Chondrocyte (in vitro differentiated cells): ENCODE measurements at regions not wholly inside any gene's neighbourhood (a gene's known extent, or its start where the extent isn't known, plus 50 kb on each side); places are given as distances from the start of the nearest gene placed in this dataset.

ENCODE experiments used
- DNase-seq: peaks from one replicate; pipeline ENCODE4 v3.0.0; 2021; ENCODE audit warnings: mixed read lengths, low spot score
- H3K27ac Mint-ChIP-seq: one replicate; pipeline ENCODE4 v1.8.0; 2021; ENCODE audit warnings: mild to moderate bottlenecking, moderate library complexity, mixed read lengths; ENCODE audit not compliant: unreplicated experiment
- H3K27me3 Mint-ChIP-seq: 2 replicates; pipeline ENCODE4 v1.8.0; 2021; ENCODE audit warnings: low read depth, mixed read lengths
- H3K36me3 Mint-ChIP-seq: 2 replicates; pipeline ENCODE4 v1.8.0; 2021; ENCODE audit warnings: low read depth, mixed read lengths
- H3K4me1 Mint-ChIP-seq: 2 replicates; pipeline ENCODE4 v1.8.0; 2021; ENCODE audit warnings: low read depth, mild to moderate bottlenecking, mixed read lengths
- H3K4me3 Mint-ChIP-seq: one replicate; pipeline ENCODE4 v1.8.0; 2021; ENCODE audit warnings: mild to moderate bottlenecking, moderate library complexity, mixed read lengths; ENCODE audit not compliant: unreplicated experiment
- H3K9me3 Mint-ChIP-seq: 2 replicates; pipeline ENCODE4 v1.8.0; 2021; ENCODE audit warnings: low read depth, mixed read lengths
- TF ChIP-seq, protein P1 (sequence below): fragments of 200-600 bp; sonication (generic); IDR thresholded peaks from 2 replicates; pipeline ENCODE4 v1.5.0; 2021; ENCODE audit warnings: antibody characterized with exemption, mild to moderate bottlenecking, moderate library complexity

DNA sequence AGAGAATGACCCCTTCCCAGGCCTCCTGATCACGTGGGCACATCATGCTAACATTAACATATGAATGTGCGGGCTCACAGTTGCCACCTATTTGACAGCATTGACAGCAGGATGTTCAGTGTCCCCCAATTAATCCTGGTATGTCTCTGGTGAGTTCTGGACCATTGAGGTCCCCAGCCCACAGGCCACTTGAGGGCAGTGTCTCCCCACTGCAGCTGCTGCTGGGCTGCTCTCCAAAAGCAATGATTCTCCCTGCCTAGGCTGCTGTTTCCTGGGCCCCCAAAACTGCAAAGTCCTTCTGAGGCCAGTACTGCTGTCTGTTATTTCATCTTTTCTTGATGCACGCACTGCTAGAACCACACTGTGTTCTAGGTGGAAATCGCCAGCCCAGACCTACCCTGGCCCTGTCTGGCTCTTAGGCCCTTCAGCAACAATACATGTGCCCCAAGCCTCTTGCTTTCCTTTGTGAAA lies 52.7 kb upstream of the MAPK4 start:
- no peak for DNase-seq
- H3K4me3 Mint-ChIP-seq: no peak overlapping the region
- peaks cover 13% of the 10 kb centered on the region for H3K27me3 Mint-ChIP-seq
- TF ChIP-seq, protein P1, sequence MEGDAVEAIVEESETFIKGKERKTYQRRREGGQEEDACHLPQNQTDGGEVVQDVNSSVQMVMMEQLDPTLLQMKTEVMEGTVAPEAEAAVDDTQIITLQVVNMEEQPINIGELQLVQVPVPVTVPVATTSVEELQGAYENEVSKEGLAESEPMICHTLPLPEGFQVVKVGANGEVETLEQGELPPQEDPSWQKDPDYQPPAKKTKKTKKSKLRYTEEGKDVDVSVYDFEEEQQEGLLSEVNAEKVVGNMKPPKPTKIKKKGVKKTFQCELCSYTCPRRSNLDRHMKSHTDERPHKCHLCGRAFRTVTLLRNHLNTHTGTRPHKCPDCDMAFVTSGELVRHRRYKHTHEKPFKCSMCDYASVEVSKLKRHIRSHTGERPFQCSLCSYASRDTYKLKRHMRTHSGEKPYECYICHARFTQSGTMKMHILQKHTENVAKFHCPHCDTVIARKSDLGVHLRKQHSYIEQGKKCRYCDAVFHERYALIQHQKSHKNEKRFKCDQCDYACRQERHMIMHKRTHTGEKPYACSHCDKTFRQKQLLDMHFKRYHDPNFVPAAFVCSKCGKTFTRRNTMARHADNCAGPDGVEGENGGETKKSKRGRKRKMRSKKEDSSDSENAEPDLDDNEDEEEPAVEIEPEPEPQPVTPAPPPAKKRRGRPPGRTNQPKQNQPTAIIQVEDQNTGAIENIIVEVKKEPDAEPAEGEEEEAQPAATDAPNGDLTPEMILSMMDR: peak; percentile 82
- peaks cover 13% of the 10 kb centered on the region for H3K9me3 Mint-ChIP-seq
- H3K36me3 Mint-ChIP-seq: peaks cover 1% of the 10 kb centered on the region
- H3K4me1 Mint-ChIP-seq: no peaks in the 10 kb centered on the region
- H3K27ac Mint-ChIP-seq: no peak overlapping the region

DNA sequence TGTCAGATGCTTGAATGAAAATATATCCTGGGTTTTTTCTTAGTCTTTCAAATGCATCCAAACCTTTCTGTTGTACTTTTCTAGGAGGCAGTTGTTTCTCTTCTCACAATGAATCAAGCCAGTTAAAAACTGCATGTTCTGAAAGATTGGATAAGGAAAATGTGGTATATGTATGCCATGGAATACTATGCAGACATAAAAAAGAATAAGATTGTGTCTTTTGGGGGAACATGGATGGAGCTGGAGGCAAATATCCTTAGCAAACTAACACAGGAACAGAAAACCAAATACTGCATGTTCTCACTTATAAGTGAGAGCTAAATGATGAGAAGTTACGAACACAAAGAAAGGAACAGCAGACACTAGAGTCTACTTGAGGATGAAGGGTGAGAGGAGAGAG lies 51.7 kb upstream of the MAPK4 start:
- peaks cover 12% of the 10 kb centered on the region for H3K9me3 Mint-ChIP-seq
- H3K4me3 Mint-ChIP-seq: no peak overlapping the region
- DNase-seq: no peak
- H3K36me3 Mint-ChIP-seq: peaks cover 1% of the 10 kb centered on the region
- peaks cover 14% of the 10 kb centered on the region for H3K27me3 Mint-ChIP-seq
- no peaks in the 10 kb centered on the region for H3K4me1 Mint-ChIP-seq
- H3K27ac Mint-ChIP-seq: no peak overlapping the region
- TF ChIP-seq, protein P1: no peak

DNA sequence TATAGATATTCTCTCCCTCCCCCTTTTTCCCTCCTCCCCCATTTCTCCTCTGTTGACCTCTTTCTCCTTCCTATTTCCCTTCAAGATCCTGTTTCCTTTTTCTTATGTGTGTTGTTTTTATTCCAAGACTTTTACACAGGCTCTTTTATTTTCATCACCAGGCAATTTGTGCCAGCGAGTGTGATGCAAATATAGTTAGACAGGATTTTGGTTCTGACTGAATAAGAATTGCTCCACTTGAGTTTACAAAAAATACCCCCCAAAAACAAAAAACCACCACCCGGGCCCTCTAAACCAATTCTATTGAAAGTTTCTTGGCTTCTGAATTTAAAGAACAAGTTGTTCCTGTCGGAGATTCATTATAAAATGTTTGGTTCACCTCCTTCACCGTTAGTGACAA lies 50.9 kb upstream of the MAPK4 start:
- H3K4me3 Mint-ChIP-seq: no peak overlapping the region
- TF ChIP-seq, protein P1: no peak
- H3K36me3 Mint-ChIP-seq: no peaks in the 10 kb centered on the region
- H3K4me1 Mint-ChIP-seq: no peaks in the 10 kb centered on the region
- peaks cover 4% of the 10 kb centered on the region for H3K9me3 Mint-ChIP-seq
- no peak overlapping the region for H3K27ac Mint-ChIP-seq
- DNase-seq: no peak
- H3K27me3 Mint-ChIP-seq: peaks cover 14% of the 10 kb centered on the region
